Thyroid gland (tissue), 4 donors: ENCODE measurements at regions not wholly inside any gene's neighbourhood (a gene's known extent, or its start where the extent isn't known, plus 50 kb on each side); places are given as distances from the start of the nearest gene placed in this dataset.

Source experiments
- POLR2A ChIP-seq, 2 donors: fragments of 450-650 bp; IDR thresholded peaks; one replicate each; pipeline ENCODE4 v1.6.1; 2017; ENCODE audit warnings: antibody characterized with exemption in 2 of 2, mild to moderate bottlenecking in 2 of 2, moderate library complexity in 1 of 2
- TF ChIP-seq, protein P1 (sequence below), 6 experiments: fragments of 200-600 bp in 3 of 6; fragments of 450-650 bp in 3 of 6; sonication (generic) in 3 of 6; IDR thresholded peaks; one replicate each; pipeline ENCODE4 v1.5.1; 2016 to 2019; ENCODE audit warnings: antibody characterized with exemption in 6 of 6, mild to moderate bottlenecking in 2 of 6, inconsistent platforms in 1 of 6, moderate library complexity in 1 of 6

DNA sequence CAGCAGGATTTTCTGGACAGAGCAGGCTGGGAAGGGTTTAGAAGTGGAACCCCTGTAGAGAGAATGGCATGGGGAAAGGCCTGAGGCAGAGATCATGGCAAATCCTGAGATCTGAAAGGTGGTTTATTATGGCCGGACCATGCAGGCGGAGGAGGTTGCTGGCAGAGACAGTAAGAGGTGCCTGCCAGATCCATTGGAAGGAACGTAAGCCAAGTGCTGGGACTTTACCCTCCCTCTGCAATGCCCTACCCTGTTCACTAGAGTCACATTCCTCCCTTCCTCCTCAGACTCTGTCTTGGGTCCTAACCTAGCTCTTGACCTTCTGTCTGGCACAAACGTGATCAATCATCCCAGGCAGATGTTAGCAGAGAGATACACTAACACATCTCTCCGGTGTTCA lies 66.4 kb upstream of the SLC22A23 start:
- TF ChIP-seq POLR2A (IDR thresholded peaks at IDR 0.05) = no peak
- TF ChIP-seq, protein P1, sequence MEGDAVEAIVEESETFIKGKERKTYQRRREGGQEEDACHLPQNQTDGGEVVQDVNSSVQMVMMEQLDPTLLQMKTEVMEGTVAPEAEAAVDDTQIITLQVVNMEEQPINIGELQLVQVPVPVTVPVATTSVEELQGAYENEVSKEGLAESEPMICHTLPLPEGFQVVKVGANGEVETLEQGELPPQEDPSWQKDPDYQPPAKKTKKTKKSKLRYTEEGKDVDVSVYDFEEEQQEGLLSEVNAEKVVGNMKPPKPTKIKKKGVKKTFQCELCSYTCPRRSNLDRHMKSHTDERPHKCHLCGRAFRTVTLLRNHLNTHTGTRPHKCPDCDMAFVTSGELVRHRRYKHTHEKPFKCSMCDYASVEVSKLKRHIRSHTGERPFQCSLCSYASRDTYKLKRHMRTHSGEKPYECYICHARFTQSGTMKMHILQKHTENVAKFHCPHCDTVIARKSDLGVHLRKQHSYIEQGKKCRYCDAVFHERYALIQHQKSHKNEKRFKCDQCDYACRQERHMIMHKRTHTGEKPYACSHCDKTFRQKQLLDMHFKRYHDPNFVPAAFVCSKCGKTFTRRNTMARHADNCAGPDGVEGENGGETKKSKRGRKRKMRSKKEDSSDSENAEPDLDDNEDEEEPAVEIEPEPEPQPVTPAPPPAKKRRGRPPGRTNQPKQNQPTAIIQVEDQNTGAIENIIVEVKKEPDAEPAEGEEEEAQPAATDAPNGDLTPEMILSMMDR (IDR thresholded peaks at IDR 0.05) = no peak
